ENCODE measurements at regions not wholly inside any gene's neighbourhood (a gene's known extent, or its start where the extent isn't known, plus 50 kb on each side); places are given as distances from the start of the nearest gene placed in this dataset.
"Not testable (repeated sequence)": the region's sequence is repeated elsewhere in the genome, so short reads cannot be mapped to it uniquely, and the experiment has no call there.

DNA sequence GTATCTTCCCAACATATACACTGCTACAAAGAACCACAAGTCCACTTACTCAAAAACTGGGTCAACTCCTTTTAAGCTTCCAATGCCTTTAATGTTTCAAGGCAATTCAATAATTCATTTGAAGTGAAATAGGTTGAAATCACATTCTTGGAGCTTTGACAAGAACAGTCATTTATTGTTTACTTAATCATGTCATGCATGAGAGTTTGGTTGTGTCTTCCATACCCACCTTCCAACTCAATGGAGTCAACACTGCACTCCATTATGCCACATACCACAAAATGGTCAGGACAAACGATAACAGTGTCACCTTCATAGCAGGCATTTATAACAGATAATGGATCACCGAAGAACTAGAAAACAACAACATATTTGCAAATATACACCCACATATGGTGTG is 506.3 kb downstream of the UQCRFS1 start:
- no peak for DNase-seq (ENCODE audit: low read depth in 4 of 4, low spot score in 3 of 4)

DNA sequence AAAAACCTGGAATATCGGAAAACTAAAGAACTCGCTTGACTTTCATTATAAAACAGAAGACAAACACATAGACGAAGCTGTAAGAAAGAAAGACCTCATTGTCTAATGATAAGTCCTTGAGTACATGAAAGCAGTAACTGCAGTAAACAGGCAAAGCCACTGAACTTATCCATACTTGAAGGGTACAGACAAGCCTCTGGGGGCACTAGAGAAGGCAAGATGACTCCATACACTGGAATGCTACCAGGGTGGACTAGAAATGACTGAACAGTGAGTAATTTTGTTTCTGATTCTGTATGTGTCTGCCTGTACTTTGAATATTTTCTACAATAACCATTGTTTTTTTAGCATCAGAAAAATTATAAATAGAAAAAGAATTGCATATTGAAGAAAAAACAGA is 507.9 kb downstream of the UQCRFS1 start:
- no peak for DNase-seq (ENCODE audit: low read depth in 4 of 4, low spot score in 3 of 4)

DNA sequence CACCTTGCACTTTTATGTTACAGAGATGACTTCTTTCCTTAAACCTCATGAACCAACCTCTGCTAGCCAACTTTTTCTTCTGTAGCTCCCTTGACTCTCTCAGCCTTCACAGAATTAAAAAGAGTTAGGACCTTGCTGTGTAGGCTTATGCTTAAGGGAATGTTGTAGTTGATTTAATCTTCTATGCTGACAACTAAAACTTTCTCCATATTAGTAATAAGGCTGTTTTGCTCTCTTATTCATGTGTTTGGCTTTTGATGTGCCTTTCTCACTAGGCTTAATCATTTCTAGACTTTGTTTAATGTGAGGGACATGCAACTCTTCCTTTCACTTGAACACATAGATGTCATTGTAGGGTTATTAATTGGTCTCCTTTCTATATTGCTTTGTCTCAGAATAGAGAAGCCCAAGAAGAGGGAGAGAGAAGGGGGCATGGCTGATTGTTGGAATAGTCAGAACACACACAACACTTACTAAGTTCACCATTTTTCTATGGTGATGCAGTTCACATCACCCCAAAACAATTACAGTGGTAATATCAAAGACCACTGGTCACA is 509.5 kb downstream of the UQCRFS1 start:
- DNase-seq (ENCODE audit: low read depth in 4 of 4, low spot score in 3 of 4) = no peak

DNA sequence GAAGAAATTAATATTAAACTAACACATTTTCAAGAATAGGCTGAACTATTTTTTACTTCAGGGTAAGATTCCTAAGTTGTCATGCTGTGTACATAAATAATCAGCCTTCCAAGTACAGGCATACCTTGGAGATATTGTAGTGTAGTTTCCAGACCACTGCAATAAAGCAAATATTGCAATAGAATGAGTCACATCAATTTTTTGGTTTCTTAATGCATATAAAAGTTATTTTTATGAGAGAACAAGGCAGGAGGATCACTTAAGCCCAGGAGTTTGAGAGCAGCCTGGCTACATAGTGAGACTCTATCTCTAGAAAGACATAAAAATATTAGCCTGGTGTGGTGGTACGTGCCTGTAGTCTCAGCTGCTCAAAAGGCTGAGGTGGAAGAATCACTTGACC is 511.5 kb downstream of the UQCRFS1 start:
- DNase-seq (ENCODE audit: low read depth in 4 of 4, low spot score in 3 of 4) = no peak

DNA sequence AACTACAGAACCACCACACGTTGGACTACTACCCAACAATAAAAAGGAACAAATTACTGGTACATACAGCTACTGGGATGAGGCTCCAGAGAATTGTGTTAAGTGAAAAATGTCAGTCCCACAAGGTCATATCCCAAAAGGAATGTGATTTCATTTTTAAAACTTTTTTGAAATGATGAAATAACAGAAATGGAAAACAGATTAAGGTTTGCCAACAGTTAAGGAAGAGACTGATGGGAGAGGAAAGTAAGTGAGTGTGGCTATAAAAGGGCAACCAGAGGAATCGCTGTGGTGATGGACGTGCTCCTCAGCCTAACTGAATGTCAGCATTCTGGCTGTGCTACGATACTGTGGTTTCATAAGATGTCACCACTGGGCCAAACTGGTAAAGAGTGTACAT is 512.8 kb downstream of the UQCRFS1 start:
- DNase-seq (ENCODE audit: low read depth in 4 of 4, low spot score in 3 of 4) = no peak

DNA sequence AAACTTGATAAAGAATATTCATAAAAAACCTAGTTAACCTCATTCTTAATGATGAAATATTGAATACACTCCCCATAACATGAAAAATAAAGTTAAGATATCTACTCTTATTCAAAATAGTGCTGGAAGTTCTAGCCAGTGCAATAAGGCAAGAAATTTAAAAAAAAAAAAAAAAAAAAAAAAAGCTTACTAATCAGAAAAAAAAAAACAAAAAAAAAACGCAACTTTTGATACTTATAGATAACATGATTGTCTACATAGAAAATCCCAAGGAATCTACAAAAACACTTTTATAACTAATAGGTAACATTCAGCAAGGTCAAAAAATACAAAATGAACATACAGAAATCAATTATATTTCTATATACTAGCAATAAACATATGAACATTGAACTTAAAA is 515.6 kb downstream of the UQCRFS1 start:
- DNase-seq (ENCODE audit: low read depth in 4 of 4, low spot score in 3 of 4) = no peak

DNA sequence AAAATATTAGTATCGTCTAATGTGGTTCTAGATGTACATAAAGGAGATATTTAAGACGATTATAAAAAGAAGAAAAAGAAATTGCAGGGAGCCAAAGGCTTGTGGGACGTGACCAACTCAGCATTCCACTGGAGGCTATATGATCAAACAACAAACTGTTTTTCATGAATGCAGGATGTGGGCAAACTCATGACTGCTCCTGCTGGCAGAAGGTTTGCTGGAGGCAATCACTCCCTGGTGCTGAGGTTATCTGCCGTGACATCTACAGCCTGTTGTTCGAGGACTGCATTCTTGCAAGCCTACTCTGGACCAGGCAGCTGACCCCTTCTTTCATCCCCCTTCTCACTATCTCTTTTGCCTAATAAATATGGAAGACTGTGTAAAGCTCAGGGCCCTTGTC is 518.1 kb downstream of the UQCRFS1 start:
- DNase-seq (ENCODE audit: low read depth in 4 of 4, low spot score in 3 of 4) = no peak

DNA sequence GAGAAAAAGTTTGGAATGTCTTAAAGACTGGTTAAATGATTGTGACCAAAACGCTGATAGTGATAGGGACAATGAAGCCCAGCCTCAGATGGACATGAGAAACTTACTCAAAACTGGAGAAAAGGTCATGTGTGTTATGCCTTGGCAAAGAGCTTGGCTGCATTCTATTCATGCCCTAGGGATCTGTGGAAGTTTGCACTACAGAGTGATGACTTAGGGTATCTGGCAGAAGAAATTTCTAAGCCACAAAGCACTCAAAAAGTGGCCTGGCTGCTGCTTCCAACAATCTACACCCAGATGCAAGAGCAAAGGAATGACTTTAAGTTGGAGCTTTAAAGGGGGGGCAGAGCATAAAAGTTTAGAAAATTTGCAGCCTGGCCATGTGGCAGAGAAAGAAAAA is 521.3 kb downstream of the UQCRFS1 start:
- no peak for DNase-seq (ENCODE audit: low read depth in 4 of 4, low spot score in 3 of 4)

DNA sequence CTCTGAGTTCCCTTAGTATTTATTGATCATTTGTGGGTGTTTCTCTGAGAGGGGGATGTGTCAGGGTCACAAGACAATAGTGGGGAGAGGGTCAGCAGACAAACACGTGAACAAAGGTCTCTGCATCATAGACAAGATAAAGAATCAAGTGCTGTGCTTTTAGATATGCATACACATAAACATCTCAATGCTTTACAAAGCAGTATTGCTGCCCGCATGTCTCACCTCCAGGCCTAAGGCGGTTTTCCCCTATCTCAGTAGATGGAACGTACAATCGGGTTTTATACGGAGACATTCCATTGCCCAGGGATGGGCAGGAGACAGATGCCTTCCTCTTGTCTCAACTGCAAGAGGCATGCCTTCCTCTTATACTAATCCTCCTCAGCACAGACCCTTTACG is 523.5 kb downstream of the UQCRFS1 start:
- DNase-seq (ENCODE audit: low read depth in 4 of 4, low spot score in 3 of 4) = not testable (repeated sequence)

DNA sequence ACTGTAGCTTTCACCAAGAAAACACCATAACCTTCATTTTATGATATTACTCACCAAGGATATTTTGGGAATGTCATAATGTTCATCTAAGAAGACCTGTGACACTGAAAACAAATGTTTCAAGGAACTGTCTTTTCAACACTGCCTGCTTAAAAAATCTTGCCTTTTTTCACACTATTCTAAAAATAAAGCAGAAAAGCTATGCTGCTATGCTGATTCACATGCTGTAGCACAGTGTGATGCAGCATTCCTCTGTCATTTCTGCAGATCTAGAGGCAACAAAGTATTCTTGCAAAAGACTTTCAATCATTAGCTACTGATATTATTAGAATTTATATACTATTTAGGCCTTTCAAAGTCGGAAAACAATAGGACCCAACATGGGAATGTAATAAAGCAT is 525.7 kb downstream of the UQCRFS1 start:
- no peak for DNase-seq (ENCODE audit: low read depth in 4 of 4, low spot score in 3 of 4)

DNA sequence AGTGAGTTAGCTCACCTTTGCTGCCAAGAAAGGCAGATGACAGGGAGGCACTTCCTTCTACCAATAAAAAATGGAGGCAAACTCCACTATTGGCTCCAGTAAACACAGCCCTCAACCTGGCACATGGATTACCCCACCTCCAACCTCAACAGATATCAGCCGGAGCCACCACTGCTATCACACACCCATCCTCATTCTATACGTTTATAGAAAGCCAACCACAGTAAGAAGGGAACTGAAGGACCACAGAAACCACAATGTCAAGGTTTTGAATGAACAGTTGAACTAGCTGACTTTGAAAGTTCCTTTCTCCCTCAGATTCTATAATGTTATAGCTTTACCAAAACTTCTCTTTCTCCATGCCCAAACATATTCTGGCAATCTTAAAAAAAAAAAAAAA is 526.2 kb downstream of the UQCRFS1 start:
- DNase-seq (ENCODE audit: low read depth in 4 of 4, low spot score in 3 of 4) = no peak

DNA sequence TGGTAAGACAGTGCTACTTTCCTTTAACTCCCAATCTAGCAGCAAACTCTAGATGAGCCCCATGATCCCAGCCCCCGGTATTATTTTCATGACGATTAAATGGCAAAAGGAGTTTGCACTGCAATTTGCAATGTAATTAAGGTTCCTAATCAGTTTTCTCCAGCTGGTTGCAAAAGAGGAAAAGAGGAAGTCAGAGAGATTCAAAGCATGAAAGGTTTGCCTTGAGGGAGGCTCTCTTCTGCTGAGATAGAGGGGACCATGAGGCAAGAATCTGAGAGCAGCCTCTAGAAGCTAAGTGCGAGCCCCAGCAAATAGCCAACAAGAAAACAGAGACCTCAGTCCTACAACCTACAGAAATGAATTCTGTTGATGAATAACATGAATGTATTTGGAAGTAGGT is 527.1 kb downstream of the UQCRFS1 start:
- DNase-seq (ENCODE audit: low read depth in 4 of 4, low spot score in 3 of 4) = no peak

DNA sequence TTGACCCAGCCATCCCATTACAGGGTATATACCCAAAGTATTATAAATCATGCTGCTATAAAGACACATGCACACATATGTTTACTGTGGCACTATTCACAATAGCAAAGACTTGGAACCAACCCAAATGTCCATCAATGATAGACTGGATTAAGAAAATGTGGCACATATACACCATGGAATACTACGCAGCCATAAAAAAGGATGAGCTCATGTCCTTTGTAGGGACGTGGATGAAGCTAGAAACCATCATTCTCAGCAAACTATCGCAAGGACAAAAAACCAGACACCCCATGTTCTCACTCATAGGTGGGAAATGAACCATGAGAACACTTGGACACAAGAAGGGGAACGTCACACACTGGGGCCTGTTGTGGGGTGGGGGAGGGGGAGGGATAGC is 527.9 kb downstream of the UQCRFS1 start:
- DNase-seq (ENCODE audit: low read depth in 4 of 4, low spot score in 3 of 4) = not testable (repeated sequence)

DNA sequence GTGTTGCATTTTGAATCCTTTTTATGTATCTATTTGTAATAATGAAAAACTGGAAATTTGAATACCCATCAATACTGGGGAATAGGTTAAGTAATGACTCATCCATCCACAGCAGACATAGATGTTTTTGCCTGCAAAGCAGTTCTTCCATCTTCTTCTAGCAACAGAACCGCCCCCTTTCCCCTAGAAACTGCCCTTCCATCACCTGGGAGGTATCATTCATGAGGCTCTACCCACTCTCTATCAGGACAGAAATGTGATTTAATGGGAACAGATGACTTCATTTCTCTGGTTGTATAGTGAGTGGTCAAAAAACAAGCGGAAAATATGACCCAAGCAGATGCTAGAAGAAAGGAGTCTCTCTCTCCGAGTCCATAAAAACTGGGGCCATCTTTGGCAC is 532.8 kb downstream of the UQCRFS1 start:
- DNase-seq (ENCODE audit: low read depth in 4 of 4, low spot score in 3 of 4) = no peak

DNA sequence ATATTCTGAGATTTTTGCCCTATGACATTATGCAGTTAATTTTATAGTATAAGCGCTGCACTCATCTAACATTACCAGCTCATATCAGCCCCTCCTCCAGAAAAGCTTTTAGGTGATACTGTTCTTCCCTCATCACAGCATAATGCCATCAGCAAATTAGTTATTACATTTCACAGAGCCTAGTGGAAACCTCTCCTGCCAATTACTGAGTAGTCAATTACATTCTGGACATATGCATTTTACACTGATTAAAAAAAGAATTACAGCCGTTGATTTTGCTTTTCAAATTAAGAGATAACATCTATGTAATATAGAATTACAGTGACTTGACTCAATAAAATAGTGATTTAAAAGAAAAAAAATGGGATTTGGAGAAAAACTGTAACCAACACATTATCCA is 542.1 kb downstream of the UQCRFS1 start:
- DNase-seq (ENCODE audit: low read depth in 4 of 4, low spot score in 3 of 4) = no peak

DNA sequence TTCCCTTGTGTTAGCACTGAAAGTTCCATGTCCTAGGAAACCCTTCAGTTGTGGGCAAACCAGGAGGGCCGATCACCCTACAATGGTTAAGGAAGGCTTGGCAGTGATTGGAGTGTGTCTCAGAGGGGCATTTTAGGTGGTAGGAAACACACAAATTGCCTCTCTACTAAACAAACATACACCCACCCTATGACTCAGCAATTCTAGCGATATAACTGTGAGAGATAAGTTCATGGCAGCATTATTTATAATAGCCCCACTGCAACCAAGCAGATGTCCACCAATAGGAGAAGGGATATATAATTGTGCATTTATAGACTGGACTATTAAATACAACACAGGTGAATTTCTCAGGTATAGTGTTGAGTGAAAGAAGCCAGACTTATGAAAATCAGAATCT is 543.1 kb downstream of the UQCRFS1 start:
- DNase-seq (ENCODE audit: low read depth in 4 of 4, low spot score in 3 of 4) = no peak

DNA sequence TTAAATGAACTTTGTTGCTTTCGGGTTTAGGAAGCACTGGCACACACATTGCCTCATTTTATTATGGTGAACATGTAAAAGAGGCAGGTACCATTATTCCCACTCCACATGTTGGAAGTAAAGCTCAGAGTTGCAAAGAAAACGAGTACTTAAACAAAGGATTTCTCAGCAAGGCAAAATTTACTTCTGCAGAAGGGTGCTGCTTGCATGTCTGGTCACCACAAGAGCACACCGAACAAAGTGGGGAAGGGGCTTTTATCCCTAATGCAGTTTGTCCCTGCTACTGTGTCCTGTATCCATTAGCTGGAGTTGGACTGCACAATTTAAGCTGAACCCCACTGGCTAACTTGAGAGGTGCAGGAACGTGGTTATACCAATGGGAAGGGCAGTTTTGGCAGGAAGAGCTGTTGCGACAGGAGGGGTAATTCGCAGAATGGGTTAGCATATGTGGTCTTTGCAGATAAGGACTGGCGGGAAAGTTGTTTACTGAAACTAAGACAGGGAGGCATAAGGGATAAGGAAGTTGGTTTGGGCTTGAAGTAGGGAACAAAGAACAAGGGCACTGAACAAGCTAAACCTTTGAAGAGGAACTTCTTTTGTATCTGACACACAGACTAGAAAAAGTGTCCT is 545.5 kb downstream of the UQCRFS1 start:
- DNase-seq (ENCODE audit: low read depth in 4 of 4, low spot score in 3 of 4) = no peak

DNA sequence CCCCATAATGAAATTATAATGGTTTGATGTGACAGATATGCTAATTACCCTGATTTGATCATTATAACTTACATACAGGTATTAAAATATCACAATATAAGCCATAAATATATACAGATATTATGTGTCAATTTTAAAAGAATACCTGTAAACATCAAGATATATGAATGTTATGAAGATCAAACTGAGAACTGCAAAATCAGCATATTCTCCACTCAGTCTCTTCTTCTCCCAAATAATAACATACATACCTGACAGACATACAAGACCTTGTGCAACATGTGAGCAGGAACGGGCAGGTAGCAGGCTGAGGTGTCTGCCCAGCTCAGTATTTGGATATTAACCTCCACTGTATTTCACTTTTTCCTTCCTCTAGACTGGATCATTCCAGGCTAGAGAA is 547.2 kb downstream of the UQCRFS1 start:
- DNase-seq (ENCODE audit: low read depth in 4 of 4, low spot score in 3 of 4) = no peak

DNA sequence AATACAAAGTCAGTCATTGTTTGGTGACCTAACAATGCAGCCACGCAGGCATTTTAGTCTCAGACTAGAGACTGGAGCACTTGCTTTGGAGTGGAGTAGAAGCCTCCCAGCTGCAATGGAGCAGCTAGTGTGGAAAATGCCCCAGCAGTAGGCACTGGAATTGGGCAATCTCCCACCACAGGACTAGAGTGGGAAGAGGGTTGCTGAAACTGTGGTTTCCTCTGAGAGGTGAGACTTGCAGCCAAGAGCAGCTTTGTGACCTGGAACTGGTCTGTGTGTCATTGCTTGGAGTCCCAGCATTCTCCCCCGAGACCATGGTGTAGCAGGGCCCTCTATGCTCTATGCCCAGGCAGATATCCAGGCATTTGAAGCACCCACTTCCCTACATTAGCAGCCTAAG is 556.3 kb downstream of the UQCRFS1 start:
- DNase-seq (ENCODE audit: low read depth in 4 of 4, low spot score in 3 of 4) = no peak

DNA sequence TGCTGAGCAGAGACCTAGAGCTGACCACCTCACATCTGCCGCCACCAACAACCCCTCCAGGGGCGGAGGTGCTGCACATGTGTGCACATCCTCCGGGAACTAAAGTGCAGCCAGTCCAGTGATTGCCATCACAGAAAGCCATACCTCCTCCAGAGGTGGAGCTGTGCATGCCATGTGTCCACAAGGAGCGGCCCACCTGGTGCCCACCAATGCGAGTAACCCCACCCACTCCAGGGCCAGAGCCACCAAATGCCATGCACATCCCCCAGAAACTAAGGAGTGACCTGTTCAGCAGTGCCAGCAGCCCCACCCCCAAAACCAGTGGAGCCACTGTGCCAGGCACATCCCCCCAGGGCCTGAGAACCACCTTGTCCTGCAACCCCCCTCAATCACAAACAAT is 557.9 kb downstream of the UQCRFS1 start:
- no peak for DNase-seq (ENCODE audit: low read depth in 4 of 4, low spot score in 3 of 4)

DNA sequence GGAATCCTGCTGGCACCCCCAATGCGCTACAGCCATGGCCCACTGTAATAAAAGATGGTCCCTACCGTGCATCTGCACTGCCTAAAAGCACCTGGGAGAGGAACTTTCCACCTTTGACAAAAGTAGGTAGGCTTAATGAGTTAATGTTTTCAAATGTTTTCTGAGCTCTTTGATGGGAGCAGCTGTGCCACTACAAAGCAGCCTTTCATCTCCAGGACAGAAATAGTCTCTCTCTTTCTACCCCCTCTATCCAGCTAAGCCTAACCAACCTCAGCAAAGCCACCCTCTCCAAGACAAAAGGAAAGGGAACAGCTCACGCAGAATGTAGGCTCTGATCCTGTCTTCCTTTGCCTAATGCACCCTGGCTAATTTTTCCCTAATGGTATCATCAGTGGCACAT is 560.2 kb downstream of the UQCRFS1 start:
- DNase-seq (ENCODE audit: low read depth in 4 of 4, low spot score in 3 of 4) = no peak

DNA sequence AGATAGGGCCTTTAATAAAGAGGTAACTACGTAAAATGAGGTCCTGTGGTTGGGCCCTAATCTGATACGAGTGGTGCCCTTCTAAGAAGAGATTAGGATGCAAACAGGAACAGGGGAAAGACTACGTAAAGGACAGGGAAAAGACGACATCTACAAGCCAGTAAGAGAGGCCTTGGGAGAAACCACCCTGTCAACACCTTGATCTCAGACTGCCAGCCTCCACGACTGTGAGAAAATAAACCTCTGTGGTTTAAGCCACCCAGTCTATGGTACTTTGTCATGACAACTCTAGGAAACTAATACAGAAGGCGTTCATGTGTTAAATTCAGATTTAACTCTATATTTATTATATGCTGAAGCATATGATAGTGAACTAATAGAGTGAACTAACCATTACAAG is 566.3 kb downstream of the UQCRFS1 start:
- no peak for DNase-seq (ENCODE audit: low read depth in 4 of 4, low spot score in 3 of 4)

DNA sequence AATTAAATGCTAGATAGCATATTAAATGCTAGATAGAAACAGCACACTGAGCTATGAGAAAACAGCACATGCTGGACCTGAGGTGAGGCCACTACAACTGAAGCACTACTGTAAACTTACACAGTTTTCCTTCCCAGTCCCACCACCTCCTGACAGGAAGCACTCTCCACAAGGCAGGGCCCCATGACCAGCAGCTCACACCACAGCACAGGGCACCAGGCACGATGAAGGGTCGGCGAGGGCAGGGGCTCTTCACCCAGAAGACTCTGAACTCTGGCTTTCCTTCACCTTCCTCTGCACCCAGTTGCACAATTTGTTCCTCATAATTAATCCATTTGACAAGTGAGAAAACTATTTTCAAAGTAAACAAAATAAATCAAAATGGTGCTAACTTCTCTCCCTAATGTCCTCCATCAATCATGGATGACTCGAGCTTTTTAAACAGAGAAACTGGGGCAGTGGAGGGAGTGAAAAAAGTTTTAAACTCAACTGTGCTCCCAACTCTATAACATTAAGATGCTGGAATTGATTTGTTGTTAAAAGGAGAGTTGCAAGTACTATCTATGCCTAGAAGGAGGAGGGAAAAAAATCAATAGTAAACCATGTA is 568.7 kb downstream of the UQCRFS1 start:
- DNase-seq (ENCODE audit: low read depth in 4 of 4, low spot score in 3 of 4) = peak in 1 of 4 donors; percentile 6
